Naive B cell (primary cell): ENCODE measurements at regions not wholly inside any gene's neighbourhood (a gene's known extent, or its start where the extent isn't known, plus 50 kb on each side); places are given as distances from the start of the nearest gene placed in this dataset.
"Not testable (repeated sequence)": the region's sequence is repeated elsewhere in the genome, so short reads cannot be mapped to it uniquely, and the experiment has no call there.

ENCODE experiments used
- ATAC-seq, 2 donors: fragments of 150-1000 bp; cut with Tn5 transposase; 2 replicates each; pipeline ENCODE4 v1.10.0; 2021; ENCODE audit warnings: low read depth in 2 of 2, mild to moderate bottlenecking in 2 of 2, moderate library complexity in 2 of 2
- DNase-seq: peaks from one replicate; pipeline ENCODE4 v3.0.0; 2022
- H3K27ac Mint-ChIP-seq, 6 donors: one replicate each; pipeline ENCODE4 v1.8.0; 2020 to 2022; ENCODE audit warnings: mild to moderate bottlenecking in 6 of 6, mixed read lengths in 6 of 6, moderate library complexity in 5 of 6, inconsistent platforms in 2 of 6
- H3K27me3 Mint-ChIP-seq, 3 donors: one replicate each; pipeline ENCODE4 v1.8.0; 2021 to 2022; ENCODE audit warnings: mixed read lengths in 3 of 3, mild to moderate bottlenecking in 1 of 3
- H3K36me3 Mint-ChIP-seq, 2 donors: one replicate each; pipeline ENCODE4 v1.8.0; 2020 to 2022; ENCODE audit warnings: mixed read lengths in 2 of 2, inconsistent platforms in 1 of 2, mild to moderate bottlenecking in 1 of 2
- H3K4me1 Mint-ChIP-seq, 3 donors: one replicate each; pipeline ENCODE4 v1.8.0; 2020 to 2022; ENCODE audit warnings: mixed read lengths in 3 of 3, inconsistent platforms in 1 of 3, mild to moderate bottlenecking in 1 of 3, moderate library complexity in 1 of 3
- H3K4me3 Mint-ChIP-seq, 8 donors: one replicate each; pipeline ENCODE4 v1.8.0; 2020 to 2022; ENCODE audit warnings: mild to moderate bottlenecking in 8 of 8, mixed read lengths in 8 of 8, moderate library complexity in 8 of 8, inconsistent platforms in 2 of 8
- H3K9me3 Mint-ChIP-seq, 7 donors: one replicate each; pipeline ENCODE4 v1.8.0; 2020 to 2022; ENCODE audit warnings: mixed read lengths in 7 of 7, mild to moderate bottlenecking in 5 of 7, inconsistent platforms in 2 of 7, moderate library complexity in 1 of 7

DNA sequence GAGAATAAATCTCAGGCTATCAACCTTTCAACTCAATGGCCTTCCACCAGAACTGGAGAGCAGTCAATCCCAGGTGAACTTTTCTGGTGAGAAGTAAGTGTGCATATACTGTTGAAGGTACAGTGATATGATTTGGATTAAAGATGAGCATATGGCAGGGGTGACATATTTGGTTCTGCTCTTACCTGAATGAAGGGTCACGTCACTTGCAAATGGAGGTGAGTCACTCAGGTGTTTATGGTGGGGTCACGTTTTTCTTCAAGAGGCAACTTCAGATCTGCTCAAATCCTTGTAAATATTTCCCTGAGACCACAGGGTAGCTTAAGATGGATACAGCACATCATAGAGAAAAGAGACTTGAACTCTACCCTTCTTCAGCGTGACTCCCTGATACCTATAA lies 143.2 kb downstream of the BRMS1L start:
- H3K36me3 Mint-ChIP-seq = no peaks in the 10 kb centered on the region
- peaks cover 0 to 5% (median 0%) of the 10 kb centered on the region in 7 donors for H3K9me3 Mint-ChIP-seq
- no peak overlapping the region for H3K4me3 Mint-ChIP-seq
- no peak overlapping the region for H3K27ac Mint-ChIP-seq
- no peaks in the 10 kb centered on the region for H3K4me1 Mint-ChIP-seq
- DNase-seq (no peak), ATAC-seq (no peak)
- peaks cover 0 to 10% (median 0%) of the 10 kb centered on the region in 3 donors for H3K27me3 Mint-ChIP-seq

DNA sequence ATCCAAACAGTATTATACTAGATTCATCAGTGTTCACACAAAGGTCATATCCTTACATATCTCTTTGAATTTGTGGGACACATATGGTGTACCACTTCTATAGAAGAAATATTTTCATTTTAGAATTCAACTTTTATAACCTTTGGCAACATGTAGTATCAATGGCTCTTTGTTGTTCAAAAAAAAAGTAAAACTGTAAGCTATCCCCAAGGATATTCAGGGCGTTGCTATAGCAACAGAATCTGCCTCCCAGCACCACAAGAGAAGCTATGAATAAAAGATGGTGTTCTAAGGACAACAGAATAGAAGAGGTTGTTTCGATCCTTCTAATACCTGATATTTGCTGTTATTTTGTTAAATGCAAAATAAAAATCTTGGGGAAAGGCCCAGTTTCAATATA lies 139.3 kb downstream of the BRMS1L start:
- H3K27ac Mint-ChIP-seq = no peak overlapping the region
- H3K36me3 Mint-ChIP-seq = no peaks in the 10 kb centered on the region
- peaks cover 0 to 15% (median 9%) of the 10 kb centered on the region in 3 donors for H3K27me3 Mint-ChIP-seq
- H3K4me1 Mint-ChIP-seq = no peaks in the 10 kb centered on the region
- peaks cover 0 to 5% (median 0%) of the 10 kb centered on the region in 7 donors for H3K9me3 Mint-ChIP-seq
- ATAC-seq = no peak
- DNase-seq = no peak
- no peak overlapping the region for H3K4me3 Mint-ChIP-seq

GRCh38 chr14:35964697-35965286 lies 138.7 kb downstream of the BRMS1L start:
- no peak for DNase-seq
- H3K27me3 Mint-ChIP-seq = peaks cover 0 to 15% (median 9%) of the 10 kb centered on the region in 3 donors
- no peak overlapping the region for H3K4me3 Mint-ChIP-seq
- no peak overlapping the region for H3K27ac Mint-ChIP-seq
- H3K36me3 Mint-ChIP-seq = no peaks in the 10 kb centered on the region
- no peaks in the 10 kb centered on the region for H3K4me1 Mint-ChIP-seq
- ATAC-seq = no peak
- peaks cover 0 to 5% (median 0%) of the 10 kb centered on the region in 7 donors for H3K9me3 Mint-ChIP-seq

GRCh38 chr14:35963209-35963608 lies 137.1 kb downstream of the BRMS1L start:
- no peaks in the 10 kb centered on the region for H3K4me1 Mint-ChIP-seq
- no peak overlapping the region for H3K4me3 Mint-ChIP-seq
- peaks cover 0 to 5% (median 0%) of the 10 kb centered on the region in 7 donors for H3K9me3 Mint-ChIP-seq
- ATAC-seq (no peak), DNase-seq (no peak)
- no peaks in the 10 kb centered on the region for H3K36me3 Mint-ChIP-seq
- H3K27ac Mint-ChIP-seq = no peak overlapping the region
- peaks cover 0 to 10% (median 9%) of the 10 kb centered on the region in 3 donors for H3K27me3 Mint-ChIP-seq

- ATAC-seq (no peak), DNase-seq (no peak)
- H3K4me1 Mint-ChIP-seq = no peaks in the 10 kb centered on the region
- no peaks in the 10 kb centered on the region for H3K36me3 Mint-ChIP-seq
- H3K27me3 Mint-ChIP-seq = peaks cover 0 to 15% (median 9%) of the 10 kb centered on the region in 3 donors
- H3K4me3 Mint-ChIP-seq = no peak overlapping the region
- no peak overlapping the region for H3K27ac Mint-ChIP-seq
- H3K9me3 Mint-ChIP-seq = no peaks in the 10 kb centered on the region
These were observed 135.6 kb downstream of the BRMS1L start for GRCh38 chr14:35961697-35962274.

DNA sequence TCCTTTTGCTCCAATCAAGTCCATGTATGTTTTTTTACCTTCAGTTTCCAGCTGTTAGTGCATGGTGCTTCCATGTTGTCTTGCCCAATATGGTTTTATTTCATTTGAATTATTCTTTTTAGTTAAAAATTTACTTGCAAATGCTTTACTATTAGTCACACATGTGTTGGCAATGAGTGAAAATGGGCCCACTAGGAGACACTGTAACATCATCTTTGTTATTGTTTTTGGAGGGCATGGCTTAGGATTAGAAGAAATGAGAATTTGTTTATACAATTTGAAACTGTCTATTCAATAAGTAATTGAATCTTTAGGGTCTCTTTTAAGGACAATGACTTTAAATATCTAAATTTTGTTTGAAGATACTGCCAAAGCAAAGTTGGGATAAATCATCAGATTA lies 133.7 kb downstream of the BRMS1L start:
- ATAC-seq = no peak
- Mint-ChIP-seq H3K27me3 (peaks cover 0 to 14% (median 9%) of the 10 kb centered on the region in 3 donors), H3K27ac (no peak overlapping the region), H3K4me1 (no peaks in the 10 kb centered on the region), H3K36me3 (no peaks in the 10 kb centered on the region), H3K4me3 (no peak overlapping the region), H3K9me3 (no peaks in the 10 kb centered on the region)
- DNase-seq = no peak

GRCh38 chr14:35958499-35958898 lies 132.4 kb downstream of the BRMS1L start:
- no peaks in the 10 kb centered on the region for H3K36me3 Mint-ChIP-seq
- no peak overlapping the region for H3K27ac Mint-ChIP-seq
- ATAC-seq (no peak), DNase-seq (no peak)
- no peaks in the 10 kb centered on the region for H3K4me1 Mint-ChIP-seq
- H3K9me3 Mint-ChIP-seq = no peaks in the 10 kb centered on the region
- peaks cover 0 to 14% (median 5%) of the 10 kb centered on the region in 3 donors for H3K27me3 Mint-ChIP-seq
- no peak overlapping the region for H3K4me3 Mint-ChIP-seq

- Mint-ChIP-seq H3K4me1 (no peaks in the 10 kb centered on the region), H3K27ac (peak overlapping the region in 1 of 6 donors; percentile 53)
These were observed 130.4 kb downstream of the BRMS1L start for GRCh38 chr14:35956376-35957085.

DNA sequence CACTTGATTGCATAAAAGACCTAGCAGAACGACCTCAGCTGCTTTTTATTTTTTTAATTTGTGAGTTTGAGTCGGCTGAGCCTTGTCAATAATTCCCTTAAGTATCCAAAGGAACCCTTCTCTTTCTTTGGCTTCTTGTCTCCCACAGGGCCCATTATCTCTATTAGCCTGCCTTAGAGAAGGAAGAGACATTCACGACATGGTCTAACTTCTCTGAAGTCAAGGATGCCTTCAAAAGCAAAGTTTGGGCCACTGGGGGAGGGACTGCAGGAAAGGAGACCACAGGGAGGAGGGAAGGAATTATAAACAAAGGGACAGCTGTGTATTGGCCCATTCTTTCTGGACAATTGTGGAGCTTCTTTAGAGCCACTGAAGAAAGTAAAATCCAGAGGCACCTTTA lies 126.4 kb downstream of the BRMS1L start:
- DNase-seq = no peak
- Mint-ChIP-seq H3K36me3 (peaks cover 0 to 6% of the 10 kb centered on the region in 2 donors), H3K4me1 (peaks cover 0 to 4% (median 0%) of the 10 kb centered on the region in 3 donors), H3K27me3 (peaks cover 0 to 10% (median 8%) of the 10 kb centered on the region in 3 donors), H3K27ac (no peak overlapping the region), H3K4me3 (no peak overlapping the region), H3K9me3 (peaks cover 0 to 5% (median 0%) of the 10 kb centered on the region in 7 donors)
- ATAC-seq = no peak

More at GRCh38 chr14:35956376-35957085, 130.4 kb downstream of the BRMS1L start:
- no peak for ATAC-seq
- DNase-seq = no peak
- H3K27me3 Mint-ChIP-seq = peaks cover 0 to 14% (median 8%) of the 10 kb centered on the region in 3 donors
- H3K36me3 Mint-ChIP-seq = no peaks in the 10 kb centered on the region
- no peak overlapping the region for H3K4me3 Mint-ChIP-seq
- no peaks in the 10 kb centered on the region for H3K9me3 Mint-ChIP-seq

GRCh38 chr14:35949920-35950513 lies 123.9 kb downstream of the BRMS1L start:
- H3K4me1 Mint-ChIP-seq = peaks cover 0 to 4% (median 0%) of the 10 kb centered on the region in 3 donors
- no peak overlapping the region for H3K4me3 Mint-ChIP-seq
- peaks cover 0 to 8% of the 10 kb centered on the region in 2 donors for H3K36me3 Mint-ChIP-seq
- DNase-seq = no peak
- peaks cover 0 to 5% (median 0%) of the 10 kb centered on the region in 7 donors for H3K9me3 Mint-ChIP-seq
- ATAC-seq = no peak
- H3K27ac Mint-ChIP-seq = no peak overlapping the region
- peaks cover 0 to 8% (median 5%) of the 10 kb centered on the region in 3 donors for H3K27me3 Mint-ChIP-seq

- Mint-ChIP-seq H3K27ac (peak overlapping the region in 1 of 6 donors; percentile 87), H3K27me3 (peaks cover 7 to 11% (median 8%) of the 10 kb centered on the region in 3 donors)
- H3K9me3 Mint-ChIP-seq, H3K36me3 Mint-ChIP-seq, DNase-seq, H3K4me1 Mint-ChIP-seq, ATAC-seq, H3K4me3 Mint-ChIP-seq: not testable (repeated sequence)
These were observed 121.8 kb downstream of the BRMS1L start for GRCh38 chr14:35947983-35948382.

- H3K4me3 Mint-ChIP-seq = no peak overlapping the region
- peaks cover 0 to 4% (median 0%) of the 10 kb centered on the region in 3 donors for H3K4me1 Mint-ChIP-seq
These were observed 118.7 kb downstream of the BRMS1L start for GRCh38 chr14:35944847-35945246.

GRCh38 chr14:35940291-35940690 lies 114.2 kb downstream of the BRMS1L start:
- DNase-seq (no peak), ATAC-seq (no peak)
- peaks cover 0 to 6% (median 0%) of the 10 kb centered on the region in 7 donors for H3K9me3 Mint-ChIP-seq
- no peaks in the 10 kb centered on the region for H3K4me1 Mint-ChIP-seq
- H3K27ac Mint-ChIP-seq = no peak overlapping the region
- H3K4me3 Mint-ChIP-seq = no peak overlapping the region
- H3K36me3 Mint-ChIP-seq = no peaks in the 10 kb centered on the region
- peaks cover 5 to 18% (median 9%) of the 10 kb centered on the region in 3 donors for H3K27me3 Mint-ChIP-seq

More at GRCh38 chr14:35944847-35945246, 118.7 kb downstream of the BRMS1L start:
- DNase-seq = no peak
- no peak for ATAC-seq
- Mint-ChIP-seq H3K9me3 (peaks cover 0 to 5% (median 0%) of the 10 kb centered on the region in 7 donors), H3K27ac (no peak overlapping the region), H3K27me3 (peaks cover 0 to 11% (median 4%) of the 10 kb centered on the region in 3 donors), H3K36me3 (peaks cover 0 to 8% of the 10 kb centered on the region in 2 donors)
